Motor neuron (in vitro differentiated cells): ENCODE measurements at regions not wholly inside any gene's neighbourhood (a gene's known extent, or its start where the extent isn't known, plus 50 kb on each side); places are given as distances from the start of the nearest gene placed in this dataset.

Experiments
- ATAC-seq, 8 experiments: fragments of 200-7000 bp; cut with Tn5 transposase; replicated peaks in 6 of 8; 2 replicates each; pipeline ENCODE4 v1.8.0; 2021; ENCODE audit warnings: mild to moderate bottlenecking in 8 of 8, moderate library complexity in 8 of 8
- H3K27ac ChIP-seq, 2 donors: fragments of 250-450 bp; sonication (Bioruptor Pico); 2 replicates each; pipeline ENCODE4 v1.9.0; 2021; ENCODE audit warnings: antibody characterized with exemption in 2 of 2, mild to moderate bottlenecking in 2 of 2, moderate library complexity in 1 of 2
- H3K4me1 ChIP-seq, 2 donors: fragments of 250-450 bp; sonication (Bioruptor Pico); replicated peaks in 1 of 2; 2 replicates each; pipeline ENCODE4 v1.6.1; 2021; ENCODE audit warnings: antibody characterized with exemption in 2 of 2, mild to moderate bottlenecking in 2 of 2, moderate library complexity in 1 of 2
- H3K4me3 ChIP-seq, 5 donors: fragments of 250-450 bp; sonication (Bioruptor Pico); 2 replicates each; pipeline ENCODE4 v1.9.0; 2021; ENCODE audit warnings: antibody characterized with exemption in 5 of 5, mild to moderate bottlenecking in 5 of 5, moderate library complexity in 4 of 5
- WGBS, 10 experiments: fragments of 450-650 bp; shearing (Covaris generic); methylation state at CpG; one replicate each; pipeline ENCODE4 v1.0.0; 2022; 5-methylcytosine and 5-hydroxymethylcytosine counted together
- in situ Hi-C, 9 experiments: fragments of 400-800 bp; cut with MboI; loops; one replicate each; pipeline ENCODE4 v1.15.0; 2021; ENCODE audit warnings: low sequenced_read_pairs in 9 of 9, low pct_unique_long_range_greater_than_20kb in 2 of 9; ENCODE audit not compliant: unreplicated experiment in 9 of 9

GRCh38 chr18:46310258-46310657 lies 206.1 kb downstream of the HAUS1 start:
- in situ Hi-C loops = no loop called here
- WGBS, 10 experiments = 95 to 100% (median 100%) methylated on average over 2 to 3 of the region's 4 CpGs; no CpG with 5 or more reads in 7 of the 10 experiments
- Histone ChIP-seq H3K27ac (no peak overlapping the region), H3K4me3 (no peak overlapping the region), H3K4me1 (no peaks in the 10 kb centered on the region)
- no peak for ATAC-seq

- in situ Hi-C loops = no loop called here
- WGBS, 10 experiments = 39 to 100% (median 94%) methylated on average over 2 to 8 of the region's 9 CpGs; no CpG with 5 or more reads in 5 of the 10 experiments
- Histone ChIP-seq H3K4me1 (no peaks in the 10 kb centered on the region), H3K27ac (no peak overlapping the region), H3K4me3 (no peak overlapping the region)
- peak in 2 of 8 experiments; percentile 24 to 32 for ATAC-seq
These were observed 206.6 kb downstream of the HAUS1 start for GRCh38 chr18:46310675-46311345.

GRCh38 chr18:46311491-46311890 lies 207.3 kb downstream of the HAUS1 start:
- WGBS, 10 experiments = 50% methylated on average over 1 of the region's 4 CpGs; no CpG with 5 or more reads in 9 of the 10 experiments
- no peak for ATAC-seq
- Histone ChIP-seq H3K4me3 (no peak overlapping the region), H3K27ac (no peak overlapping the region), H3K4me1 (no peaks in the 10 kb centered on the region)
- in situ Hi-C loops = no loop called here

- H3K4me1 ChIP-seq = no peaks in the 10 kb centered on the region
- in situ Hi-C loops = no loop called here
- 33 to 80% (median 61%) methylated on average over 1 to 6 of the region's 6 CpGs; no CpG with 5 or more reads in 1 of the 10 experiments for WGBS, 10 experiments
- no peak overlapping the region for H3K4me3 ChIP-seq
- peak in 1 of 8 experiments; percentile 48 for ATAC-seq
- H3K27ac ChIP-seq = no peak overlapping the region
These were observed 208.0 kb downstream of the HAUS1 start for GRCh38 chr18:46312221-46312620.

GRCh38 chr18:46313521-46313920 lies 209.3 kb downstream of the HAUS1 start:
- no peak for ATAC-seq
- whole genome bisulfite sequencing, 10 experiments = 86 to 95% (median 88%) methylated on average over 2 to 5 of the region's 6 CpGs; no CpG with 5 or more reads in 7 of the 10 experiments
- Histone ChIP-seq H3K4me3 (no peak overlapping the region), H3K27ac (no peak overlapping the region), H3K4me1 (no peaks in the 10 kb centered on the region)
- in situ Hi-C loops = no loop called here

GRCh38 chr18:46314011-46314410 lies 209.8 kb downstream of the HAUS1 start:
- WGBS, 10 experiments = 0 to 100% (median 98%) methylated on average over 1 to 4 of the region's 7 CpGs; no CpG with 5 or more reads in 4 of the 10 experiments
- in situ Hi-C loops = no loop called here
- no peak overlapping the region for H3K27ac ChIP-seq
- no peak for ATAC-seq
- H3K4me3 ChIP-seq = no peak overlapping the region
- no peaks in the 10 kb centered on the region for H3K4me1 ChIP-seq

GRCh38 chr18:46315161-46315560 lies 211.0 kb downstream of the HAUS1 start:
- Histone ChIP-seq H3K27ac (no peak overlapping the region), H3K4me3 (no peak overlapping the region), H3K4me1 (no peaks in the 10 kb centered on the region)
- 65 to 100% (median 100%) methylated on average over 1 to 2 of the region's 2 CpGs; no CpG with 5 or more reads in 7 of the 10 experiments for WGBS, 10 experiments
- in situ Hi-C loops = no loop called here
- no peak for ATAC-seq

- no peak for ATAC-seq
- peaks cover 13 to 18% of the 10 kb centered on the region in 2 donors for H3K4me1 ChIP-seq
- 92 to 93% methylated on average over 2 to 5 of the region's 5 CpGs; no CpG with 5 or more reads in 8 of the 10 experiments for WGBS, 10 experiments
- in situ Hi-C loops = no loop called here
- no peak overlapping the region for H3K27ac ChIP-seq
- no peak overlapping the region for H3K4me3 ChIP-seq
These were observed 214.2 kb downstream of the HAUS1 start for GRCh38 chr18:46318356-46318755.

GRCh38 chr18:46319783-46320182 lies 215.6 kb downstream of the HAUS1 start:
- WGBS, 10 experiments = 0 to 100% (median 75%) methylated on average over 1 of the region's 1 CpG; no CpG with 5 or more reads in 3 of the 10 experiments
- peaks cover 18 to 25% of the 10 kb centered on the region in 2 donors for H3K4me1 ChIP-seq
- no peak overlapping the region for H3K27ac ChIP-seq
- in situ Hi-C loops = no loop called here
- no peak for ATAC-seq
- no peak overlapping the region for H3K4me3 ChIP-seq

GRCh38 chr18:46320297-46320696 lies 216.1 kb downstream of the HAUS1 start:
- WGBS, 10 experiments = 20 to 100% (median 89%) methylated on average over 1 to 4 of the region's 4 CpGs; no CpG with 5 or more reads in 3 of the 10 experiments
- in situ Hi-C loops = no loop called here
- ATAC-seq = no peak

GRCh38 chr18:46320928-46321711 lies 216.9 kb downstream of the HAUS1 start:
- WGBS, 10 experiments = 44 to 100% (median 96%) methylated on average over 1 to 3 of the region's 3 CpGs
- Histone ChIP-seq H3K4me1 (peaks cover 18 to 30% of the 10 kb centered on the region in 2 donors), H3K4me3 (no peak overlapping the region), H3K27ac (no peak overlapping the region)
- in situ Hi-C loops = no loop called here
- peak in 1 of 8 experiments; percentile 12 for ATAC-seq

More at GRCh38 chr18:46320297-46320696, 216.1 kb downstream of the HAUS1 start:
- Histone ChIP-seq H3K4me1 (peaks cover 18 to 27% of the 10 kb centered on the region in 2 donors), H3K4me3 (no peak overlapping the region), H3K27ac (no peak overlapping the region)

- 0 to 51% (median 40%) methylated on average over 1 to 5 of the region's 5 CpGs; no CpG with 5 or more reads in 5 of the 10 experiments for WGBS, 10 experiments
- ATAC-seq = peak in 4 of 8 experiments; percentile 20 to 32 (median 22)
- in situ Hi-C loops = no loop called here
These were observed 217.8 kb downstream of the HAUS1 start for GRCh38 chr18:46321955-46322354.

GRCh38 chr18:46322411-46322891 lies 218.3 kb downstream of the HAUS1 start:
- peak in 3 of 8 experiments; percentile 3 to 66 (median 28) for ATAC-seq
- H3K4me1 ChIP-seq = peaks cover 18 to 30% of the 10 kb centered on the region in 2 donors
- 49 to 100% (median 77%) methylated on average over 2 to 5 of the region's 13 CpGs; no CpG with 5 or more reads in 5 of the 10 experiments for WGBS, 10 experiments
- H3K4me3 ChIP-seq = no peak overlapping the region
- H3K27ac ChIP-seq = no peak overlapping the region
- in situ Hi-C loops = no loop called here

More at GRCh38 chr18:46321955-46322354, 217.8 kb downstream of the HAUS1 start:
- Histone ChIP-seq H3K27ac (no peak overlapping the region), H3K4me3 (no peak overlapping the region), H3K4me1 (peaks cover 18 to 30% of the 10 kb centered on the region in 2 donors)
